Calu3 (cell line): ENCODE measurements at regions not wholly inside any gene's neighbourhood (a gene's known extent, or its start where the extent isn't known, plus 50 kb on each side); places are given as distances from the start of the nearest gene placed in this dataset.

Experiments
- BruUV-seq: library from RNA; stranded (reverse); fragments of 400-500 nt; replicated peaks from 2 replicates; lab custom pipeline; 2021; lab: Mats Ljungman, UMichigan
- CTCF ChIA-PET: fragments of 300-600 bp; sonication (Branson Sonifier 250); formaldehyde crosslinking; loops from one replicate; lab custom pipeline; 2022; ENCODE audit warnings: antibody characterized with exemption; lab: Charles Lee
- DNase-seq: peaks from one replicate; pipeline ENCODE4 v3.0.0; 2022
- H3K27ac Mint-ChIP-seq: one replicate; pipeline ENCODE4 v1.8.0; 2022; ENCODE audit warnings: mixed read lengths; ENCODE audit not compliant: unreplicated experiment
- H3K27me3 Mint-ChIP-seq: one replicate; pipeline ENCODE4 v1.8.0; 2022; ENCODE audit warnings: mixed read lengths; ENCODE audit not compliant: unreplicated experiment
- H3K36me3 Mint-ChIP-seq: one replicate; pipeline ENCODE4 v1.8.0; 2022; ENCODE audit warnings: mild to moderate bottlenecking, moderate library complexity, mixed read lengths; ENCODE audit not compliant: insufficient read depth, unreplicated experiment
- H3K4me1 Mint-ChIP-seq: one replicate; pipeline ENCODE4 v1.8.0; 2022; ENCODE audit warnings: mild to moderate bottlenecking, low read depth, mixed read lengths; ENCODE audit not compliant: unreplicated experiment
- H3K4me3 Mint-ChIP-seq: one replicate; pipeline ENCODE4 v1.8.0; 2022; ENCODE audit warnings: mild to moderate bottlenecking, low read depth, moderate library complexity, mixed read lengths; ENCODE audit not compliant: unreplicated experiment
- H3K9me3 Mint-ChIP-seq: one replicate; pipeline ENCODE4 v1.8.0; 2022; ENCODE audit warnings: low read depth, mixed read lengths; ENCODE audit not compliant: unreplicated experiment
- intact Hi-C: fragments of 100-400 bp; cut with micrococcal nuclease; formaldehyde crosslinking; loops from one replicate; pipeline ENCODE4 v1.10.0; 2022; ENCODE audit not compliant: unreplicated experiment
- TF ChIP-seq, protein P1 (sequence below): fragments of 200-600 bp; IDR thresholded peaks from one replicate; pipeline ENCODE4 v1.8.0; 2022; ENCODE audit warnings: antibody characterized with exemption; ENCODE audit not compliant: unreplicated experiment

DNA sequence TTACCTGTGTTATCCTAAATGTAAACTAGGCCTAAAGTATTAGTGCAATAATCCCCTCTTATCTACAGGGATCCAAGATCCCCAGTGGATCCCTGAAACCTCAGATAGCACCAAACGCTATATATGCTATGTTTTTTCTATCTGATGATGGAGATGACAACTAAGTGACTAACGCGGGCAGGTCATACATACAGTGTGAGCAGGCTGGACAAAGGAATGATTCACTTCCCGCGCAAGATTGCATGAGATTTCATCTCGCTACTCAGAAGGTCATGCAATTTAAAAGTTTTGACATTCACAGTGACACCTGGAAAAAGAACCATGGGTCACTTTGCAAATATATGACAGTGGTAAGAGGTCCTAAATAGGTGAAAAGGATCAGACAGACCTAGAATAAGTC lies 875.9 kb downstream of the HACE1 start:
- no peak for DNase-seq
- CTCF ChIA-PET: no interaction called here
- Mint-ChIP-seq H3K4me1 (no peaks in the 10 kb centered on the region), H3K36me3 (no peaks in the 10 kb centered on the region), H3K27me3 (no peaks in the 10 kb centered on the region), H3K4me3 (no peak overlapping the region), H3K27ac (no peak overlapping the region), H3K9me3 (peaks cover 2% of the 10 kb centered on the region)
- TF ChIP-seq, protein P1, sequence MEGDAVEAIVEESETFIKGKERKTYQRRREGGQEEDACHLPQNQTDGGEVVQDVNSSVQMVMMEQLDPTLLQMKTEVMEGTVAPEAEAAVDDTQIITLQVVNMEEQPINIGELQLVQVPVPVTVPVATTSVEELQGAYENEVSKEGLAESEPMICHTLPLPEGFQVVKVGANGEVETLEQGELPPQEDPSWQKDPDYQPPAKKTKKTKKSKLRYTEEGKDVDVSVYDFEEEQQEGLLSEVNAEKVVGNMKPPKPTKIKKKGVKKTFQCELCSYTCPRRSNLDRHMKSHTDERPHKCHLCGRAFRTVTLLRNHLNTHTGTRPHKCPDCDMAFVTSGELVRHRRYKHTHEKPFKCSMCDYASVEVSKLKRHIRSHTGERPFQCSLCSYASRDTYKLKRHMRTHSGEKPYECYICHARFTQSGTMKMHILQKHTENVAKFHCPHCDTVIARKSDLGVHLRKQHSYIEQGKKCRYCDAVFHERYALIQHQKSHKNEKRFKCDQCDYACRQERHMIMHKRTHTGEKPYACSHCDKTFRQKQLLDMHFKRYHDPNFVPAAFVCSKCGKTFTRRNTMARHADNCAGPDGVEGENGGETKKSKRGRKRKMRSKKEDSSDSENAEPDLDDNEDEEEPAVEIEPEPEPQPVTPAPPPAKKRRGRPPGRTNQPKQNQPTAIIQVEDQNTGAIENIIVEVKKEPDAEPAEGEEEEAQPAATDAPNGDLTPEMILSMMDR: no peak
- no TSS peak for BruUV-seq
- intact Hi-C loops: no loop called here

DNA sequence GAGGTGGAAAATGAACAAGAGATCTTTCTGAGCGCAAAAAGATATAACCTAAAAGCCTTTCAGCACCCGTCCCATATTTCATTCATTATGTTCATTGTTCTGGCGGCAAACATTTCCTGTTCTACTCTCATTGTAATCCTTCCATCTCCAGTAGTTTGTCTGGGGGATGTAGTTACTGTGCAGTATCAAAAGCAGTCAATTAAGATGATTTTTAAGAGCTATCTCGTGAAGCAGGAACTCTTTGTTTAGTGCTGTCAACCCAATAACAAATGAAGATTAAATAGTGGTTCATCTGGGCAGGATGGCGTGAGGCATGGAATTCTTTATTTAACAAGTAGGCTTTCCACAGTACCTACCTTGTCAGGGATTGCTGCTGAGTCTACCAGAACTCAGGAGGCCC lies 876.7 kb downstream of the HACE1 start:
- intact Hi-C loops: no loop called here
- no peaks in the 10 kb centered on the region for H3K36me3 Mint-ChIP-seq
- no TSS peak for BruUV-seq
- H3K27ac Mint-ChIP-seq: no peak overlapping the region
- no peaks in the 10 kb centered on the region for H3K4me1 Mint-ChIP-seq
- DNase-seq: no peak
- no peak overlapping the region for H3K4me3 Mint-ChIP-seq
- peaks cover 2% of the 10 kb centered on the region for H3K9me3 Mint-ChIP-seq
- TF ChIP-seq, protein P1: no peak
- CTCF ChIA-PET: no interaction called here
- H3K27me3 Mint-ChIP-seq: no peaks in the 10 kb centered on the region

DNA sequence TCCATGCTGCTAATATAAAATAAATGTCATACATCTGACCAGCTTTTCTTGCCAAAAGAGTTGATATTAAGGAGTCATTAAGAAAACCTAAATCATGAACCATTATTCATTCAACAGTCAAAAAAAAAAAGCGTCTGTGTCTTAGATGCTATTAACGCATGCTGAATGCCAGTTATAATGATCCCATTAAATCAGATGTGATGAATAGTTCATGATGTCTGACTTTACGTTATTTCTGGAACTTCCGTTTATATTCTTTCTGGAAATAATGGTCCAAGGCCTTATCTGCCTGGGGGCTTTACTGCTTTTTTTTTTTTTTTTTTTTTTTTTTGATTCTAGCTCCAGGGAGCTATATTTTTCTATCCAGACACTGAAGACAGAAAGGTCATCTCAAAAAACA lies 877.1 kb downstream of the HACE1 start:
- intact Hi-C loops: no loop called here
- no peaks in the 10 kb centered on the region for H3K27me3 Mint-ChIP-seq
- no peaks in the 10 kb centered on the region for H3K4me1 Mint-ChIP-seq
- no peak for DNase-seq
- CTCF ChIA-PET: no interaction called here
- H3K4me3 Mint-ChIP-seq: no peak overlapping the region
- no TSS peak for BruUV-seq
- no peaks in the 10 kb centered on the region for H3K36me3 Mint-ChIP-seq
- no peak overlapping the region for H3K27ac Mint-ChIP-seq
- TF ChIP-seq, protein P1: no peak
- peaks cover 2% of the 10 kb centered on the region for H3K9me3 Mint-ChIP-seq

DNA sequence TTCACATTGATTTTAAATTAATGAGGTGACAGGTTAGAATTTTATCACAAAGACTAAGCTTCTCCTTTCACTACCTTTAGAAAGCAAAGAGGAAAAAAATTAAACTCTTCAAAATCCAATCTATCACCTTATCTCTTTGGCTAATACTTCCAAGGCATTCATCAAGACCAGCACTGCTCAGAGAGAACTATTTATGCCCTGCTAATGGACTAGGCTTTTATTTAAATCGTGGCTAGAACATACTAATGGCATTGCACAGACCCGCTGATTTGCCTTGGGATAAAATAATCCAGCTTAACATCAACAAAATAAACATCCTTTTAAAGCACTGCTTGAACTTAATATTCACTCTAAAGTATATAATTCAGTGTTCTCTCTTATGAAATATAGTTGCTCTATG lies 880.4 kb downstream of the HACE1 start:
- DNase-seq: no peak
- intact Hi-C loops: no loop called here
- Mint-ChIP-seq H3K27ac (no peak overlapping the region), H3K4me3 (no peak overlapping the region), H3K4me1 (no peaks in the 10 kb centered on the region), H3K27me3 (no peaks in the 10 kb centered on the region), H3K36me3 (no peaks in the 10 kb centered on the region), H3K9me3 (peaks cover 2% of the 10 kb centered on the region)
- CTCF ChIA-PET: no interaction called here
- TF ChIP-seq, protein P1: no peak
- BruUV-seq: no TSS peak
